GM04504 (cell line): ENCODE measurements at regions not wholly inside any gene's neighbourhood (a gene's known extent, or its start where the extent isn't known, plus 50 kb on each side); places are given as distances from the start of the nearest gene placed in this dataset.

ENCODE experiments used
- DNase-seq: peaks from one replicate; pipeline ENCODE4 v3.0.0-alpha.2; 2012; ENCODE audit warnings: low read depth

DNA sequence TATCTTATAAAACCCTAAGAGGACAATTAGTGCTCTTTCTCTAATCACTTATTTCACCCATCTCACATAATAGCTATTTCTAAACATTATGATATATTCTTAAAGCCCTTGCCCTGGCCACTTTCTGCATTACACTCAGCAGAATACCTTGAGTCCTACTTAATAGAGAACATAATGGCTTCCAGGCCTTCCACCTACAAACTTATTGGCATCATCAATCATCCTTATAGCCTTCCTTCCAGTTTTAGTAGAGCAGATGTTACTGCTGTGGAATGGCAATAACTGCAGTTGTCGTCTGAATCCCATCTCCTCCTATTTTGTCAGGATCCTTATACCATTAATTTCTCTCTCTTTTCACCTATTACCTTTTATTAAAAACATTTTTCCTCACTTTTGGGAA is 1127.4 kb downstream of the LRFN5 start:
- no peak for DNase-seq

DNA sequence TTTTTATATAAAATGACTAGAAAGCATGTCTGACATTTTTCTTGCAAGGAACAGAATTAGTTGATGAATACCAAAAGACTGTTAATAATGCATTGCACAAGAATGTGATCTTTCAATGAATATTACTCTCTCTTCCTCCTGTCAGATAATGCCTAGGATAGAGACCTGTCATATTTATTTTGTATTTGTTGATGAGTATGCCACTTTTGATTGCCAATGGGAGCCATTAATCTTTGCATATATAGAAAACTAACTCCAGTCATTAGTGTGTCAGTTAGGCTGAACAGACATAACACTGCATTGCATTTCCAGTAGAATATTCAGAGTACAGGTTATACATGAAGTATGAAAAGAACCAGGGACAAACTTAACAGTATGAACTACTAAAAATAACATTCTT is 1125.3 kb downstream of the LRFN5 start:
- no peak for DNase-seq

DNA sequence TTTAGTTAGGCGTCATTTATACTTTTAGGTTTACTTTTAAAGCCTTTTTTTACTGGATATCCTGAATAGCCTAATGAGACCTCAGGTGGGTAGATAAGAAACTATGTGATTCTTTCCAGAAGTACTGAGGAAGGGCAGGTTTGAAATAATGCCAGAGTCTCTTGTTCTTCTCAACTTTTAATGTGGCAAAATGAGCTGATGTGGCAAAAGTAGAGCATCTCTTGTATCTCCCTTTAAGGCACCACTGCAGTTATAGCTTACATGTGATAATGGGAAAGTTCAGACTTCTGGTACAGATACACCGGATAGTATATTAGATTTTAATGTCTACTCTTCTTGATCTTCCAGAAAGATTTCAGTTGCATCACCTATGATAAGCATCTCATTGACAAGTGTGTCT is 1124.8 kb downstream of the LRFN5 start:
- no peak for DNase-seq

DNA sequence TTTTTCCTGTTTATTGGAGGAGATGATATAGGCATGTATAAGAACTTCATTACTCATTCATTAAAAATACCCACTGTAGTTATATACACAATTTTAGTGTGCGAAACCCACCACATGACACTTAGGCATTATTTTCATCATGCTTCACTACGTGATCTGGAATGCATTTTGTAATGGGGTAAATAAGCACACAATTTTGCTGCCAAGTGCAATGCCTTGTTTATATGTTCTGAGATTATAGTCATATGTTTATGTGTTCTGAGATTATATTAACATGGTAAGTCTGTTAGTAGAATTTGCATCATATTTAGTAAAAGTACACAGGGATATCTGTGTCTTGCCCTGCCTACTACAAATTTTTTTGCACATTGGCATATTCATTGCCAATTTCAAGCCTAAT is 1123.0 kb downstream of the LRFN5 start:
- DNase-seq = no peak

DNA sequence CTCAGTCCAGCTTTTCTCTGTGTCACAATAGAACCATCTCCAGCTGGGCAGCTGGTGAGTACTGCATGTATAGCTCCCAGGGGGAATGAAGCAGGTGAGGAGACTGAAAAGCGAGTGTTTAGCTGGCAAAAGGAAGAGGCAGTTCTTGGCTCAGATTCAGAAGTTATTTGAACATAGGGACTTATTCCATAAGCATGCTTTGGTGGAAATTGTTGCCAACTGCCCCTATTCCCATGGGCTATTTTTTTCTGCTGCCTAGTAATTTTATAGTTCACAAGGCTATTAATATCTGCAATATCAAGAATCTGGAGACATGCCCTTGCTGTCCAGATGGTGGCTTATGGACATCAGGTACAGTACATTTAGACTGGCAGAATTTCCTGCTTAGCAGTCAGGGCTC is 1112.7 kb downstream of the LRFN5 start:
- DNase-seq = no peak

DNA sequence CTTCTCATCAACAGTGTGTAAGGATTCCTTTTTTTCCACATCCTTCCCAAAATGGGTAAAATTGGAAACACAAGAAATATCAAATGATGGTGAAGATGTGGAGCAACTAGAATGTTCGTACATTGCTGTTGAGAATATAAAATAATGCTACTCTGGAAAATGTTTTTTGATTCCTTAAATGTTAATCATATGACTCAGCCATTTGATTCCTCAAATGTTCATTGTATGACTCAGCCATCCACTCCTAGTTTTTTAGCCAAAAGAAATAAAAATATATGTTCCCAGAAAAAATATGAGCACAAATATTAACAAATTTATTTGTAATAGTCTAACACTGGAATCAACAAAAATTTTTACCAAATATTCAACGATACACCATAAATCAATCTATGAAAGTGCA is 1108.6 kb downstream of the LRFN5 start:
- no peak for DNase-seq

DNA sequence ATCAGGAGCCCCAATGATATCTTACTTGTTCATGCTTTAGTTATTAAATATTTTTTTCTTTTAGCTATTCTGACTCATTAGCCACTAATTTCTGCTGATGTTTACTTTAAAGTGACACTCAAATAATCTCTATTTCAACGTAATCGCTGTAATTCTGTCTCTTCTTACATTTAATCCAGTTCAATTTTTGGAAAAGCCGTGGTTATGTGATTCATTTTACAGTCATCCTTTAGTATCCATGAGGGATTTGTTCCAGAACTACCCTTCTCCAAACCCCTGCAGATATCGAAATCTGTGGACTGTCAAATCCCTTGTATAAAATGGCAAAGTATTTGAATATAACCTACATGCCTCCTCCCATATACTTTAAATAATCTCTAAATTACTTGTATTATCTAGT is 1103.4 kb downstream of the LRFN5 start:
- DNase-seq = no peak

DNA sequence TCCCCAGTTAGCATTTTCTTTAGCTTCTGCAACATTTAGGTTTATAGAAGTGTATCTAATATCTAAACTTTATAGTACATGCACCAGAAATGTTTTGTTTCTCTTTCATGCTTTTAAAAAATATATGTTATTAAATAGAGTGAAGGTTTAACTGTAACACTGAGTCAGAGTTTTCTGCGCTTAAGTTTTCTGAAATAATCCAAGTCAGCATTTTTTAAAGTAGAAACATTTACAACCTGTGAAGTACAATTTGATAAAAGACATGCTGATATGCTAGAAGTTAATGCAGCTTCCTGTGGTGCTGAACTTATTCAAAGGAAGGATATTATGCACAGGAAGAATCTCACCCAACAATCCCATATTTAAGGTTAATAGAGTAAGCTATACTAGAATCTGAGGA is 1096.8 kb downstream of the LRFN5 start:
- no peak for DNase-seq

DNA sequence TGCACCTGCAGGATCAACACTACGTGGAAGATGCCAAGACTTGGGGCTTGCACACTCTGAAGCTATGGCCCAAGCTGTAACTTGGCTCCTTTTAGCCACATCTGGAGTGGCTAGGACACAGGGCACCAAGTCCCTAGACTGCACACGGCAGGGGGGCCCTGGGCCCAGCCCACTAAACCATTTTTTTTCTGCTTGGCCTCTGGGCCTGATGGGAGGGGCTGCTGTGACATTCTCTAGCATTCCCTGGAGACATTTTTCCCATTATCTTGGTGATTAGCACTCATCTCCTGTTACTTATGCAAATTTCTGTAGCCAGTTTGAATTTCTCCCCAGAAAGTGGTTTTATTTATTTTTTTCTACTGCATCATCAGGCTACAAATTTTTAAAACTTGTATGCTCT is 1080.7 kb downstream of the LRFN5 start:
- DNase-seq = no peak

DNA sequence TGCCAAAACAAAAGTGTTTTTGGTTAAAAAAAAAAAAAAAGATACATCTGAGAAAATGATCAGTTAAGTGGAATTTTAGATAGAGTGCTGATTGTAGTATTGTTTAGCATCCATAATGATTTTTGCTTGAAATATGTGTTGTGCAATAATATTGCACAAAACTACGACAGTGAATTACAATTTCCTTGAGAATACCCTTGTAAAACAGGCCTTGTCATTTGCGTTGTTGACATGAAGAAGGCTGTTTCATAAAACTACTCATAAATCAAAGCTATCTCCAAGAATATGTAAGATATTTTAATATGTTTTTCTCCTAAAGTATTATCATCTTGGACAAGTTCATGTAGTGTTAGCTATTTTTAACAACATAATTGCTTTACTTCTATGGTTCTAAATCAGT is 1077.0 kb downstream of the LRFN5 start:
- DNase-seq = no peak

DNA sequence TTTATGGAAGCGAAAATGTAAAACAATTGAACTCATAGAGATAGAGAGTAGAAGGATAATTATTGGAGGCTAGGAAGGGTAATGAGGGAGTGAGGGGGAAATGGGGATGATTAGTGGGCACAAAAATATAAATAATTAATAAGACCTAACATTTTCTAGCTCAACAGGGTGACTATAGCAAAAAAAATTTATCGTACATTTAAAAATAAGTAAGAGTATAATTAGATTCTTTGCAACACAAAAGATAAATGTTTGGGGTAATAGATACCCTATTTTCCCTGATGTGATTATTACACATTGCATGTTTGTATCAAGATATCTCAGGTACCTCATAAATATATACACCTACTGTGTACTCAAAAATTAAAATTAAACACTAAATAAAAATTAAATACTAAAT is 1070.0 kb downstream of the LRFN5 start:
- no peak for DNase-seq

DNA sequence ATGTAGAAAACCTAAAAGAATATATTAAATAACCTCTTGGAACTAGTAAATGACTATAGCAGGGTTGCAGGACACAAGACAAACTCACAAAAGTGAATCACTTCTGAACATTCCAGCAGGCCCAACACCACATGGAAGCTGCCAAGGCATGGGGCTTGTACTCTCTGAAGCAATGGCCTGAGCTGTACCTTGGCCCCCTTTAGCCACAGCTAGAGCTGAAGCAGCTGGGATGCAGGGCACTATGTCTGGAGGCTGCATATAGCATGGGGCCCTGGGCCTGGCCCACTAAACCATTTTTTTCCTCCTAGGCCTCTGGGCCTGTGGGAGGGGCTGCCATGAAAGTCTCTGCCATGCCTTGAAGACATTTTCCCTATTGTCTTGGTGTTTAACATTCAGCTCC is 1067.3 kb downstream of the LRFN5 start:
- DNase-seq = no peak

DNA sequence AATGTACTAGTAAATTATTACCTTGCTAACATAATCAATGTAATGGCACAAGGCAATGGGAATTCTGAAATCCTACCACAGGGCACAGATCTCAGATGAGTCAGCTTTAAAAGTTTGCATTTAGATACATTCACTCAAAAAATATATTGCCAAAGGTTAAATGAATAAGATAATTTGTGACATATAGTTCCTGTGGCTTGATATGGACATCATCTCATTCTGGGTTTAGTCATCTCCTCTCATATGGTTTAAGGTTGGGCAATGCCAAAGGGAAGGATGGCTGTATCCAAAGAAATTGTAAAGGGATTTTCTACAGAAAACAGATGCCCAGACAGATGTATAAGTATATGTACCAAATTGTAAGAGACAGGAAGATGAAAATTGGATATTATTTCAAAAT is 1065.0 kb downstream of the LRFN5 start:
- no peak for DNase-seq

DNA sequence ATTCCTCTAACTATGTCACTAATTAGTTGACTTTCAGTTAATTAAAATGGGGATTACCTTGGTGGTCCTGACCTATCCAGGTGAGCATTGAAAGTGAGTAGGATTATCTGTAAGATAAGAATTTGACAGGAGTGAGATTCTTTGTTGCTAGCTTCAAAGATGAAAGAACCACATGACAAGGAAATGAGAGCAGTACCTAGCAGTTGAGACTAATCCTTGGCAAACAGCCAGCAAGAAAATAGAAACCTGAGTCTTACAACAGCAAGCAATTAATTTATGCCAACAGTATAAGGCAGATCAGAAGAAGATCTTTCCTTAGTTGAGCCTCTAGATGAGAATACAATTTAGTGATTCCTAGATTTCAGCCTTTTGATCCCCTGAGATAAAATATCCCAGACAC is 1058.4 kb downstream of the LRFN5 start:
- DNase-seq = no peak

DNA sequence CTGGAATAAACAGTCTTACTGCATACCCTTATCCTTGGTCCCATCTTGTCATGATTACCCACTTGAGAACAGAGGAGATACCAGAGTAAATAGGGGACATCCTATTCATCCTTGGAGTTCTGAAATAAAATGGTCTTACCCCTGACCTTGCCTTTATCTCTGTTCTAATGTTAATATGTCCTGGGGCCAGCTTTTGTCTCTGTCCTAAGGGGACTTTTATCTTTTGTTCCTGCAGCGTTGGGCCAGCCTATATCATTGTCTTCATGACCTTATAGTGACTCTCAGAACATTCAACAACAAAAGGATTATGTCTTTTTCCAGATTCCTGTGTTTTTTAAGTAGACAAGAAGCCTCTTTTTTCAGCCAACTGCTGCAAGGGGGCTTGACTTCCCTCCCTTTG is 1057.5 kb downstream of the LRFN5 start:
- no peak for DNase-seq

DNA sequence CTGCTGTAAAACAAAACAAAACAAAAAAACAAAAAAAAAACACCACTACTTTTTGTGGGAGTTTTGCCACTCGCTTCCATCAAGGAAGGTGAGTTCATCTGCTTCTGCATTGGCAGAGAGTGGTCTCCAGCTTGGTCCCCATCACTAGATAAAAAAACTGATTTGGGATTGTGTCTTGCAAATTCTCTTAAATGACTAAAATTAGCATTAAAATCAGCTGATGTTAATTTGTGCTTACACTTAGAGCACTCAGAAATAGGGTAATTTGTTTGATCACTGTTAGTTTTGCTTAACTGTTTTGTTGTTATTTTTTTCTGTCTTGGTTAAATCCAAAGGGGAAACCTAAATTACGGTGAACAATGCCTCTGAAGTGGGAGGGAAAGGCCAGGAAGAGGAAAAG is 1048.0 kb downstream of the LRFN5 start:
- no peak for DNase-seq

DNA sequence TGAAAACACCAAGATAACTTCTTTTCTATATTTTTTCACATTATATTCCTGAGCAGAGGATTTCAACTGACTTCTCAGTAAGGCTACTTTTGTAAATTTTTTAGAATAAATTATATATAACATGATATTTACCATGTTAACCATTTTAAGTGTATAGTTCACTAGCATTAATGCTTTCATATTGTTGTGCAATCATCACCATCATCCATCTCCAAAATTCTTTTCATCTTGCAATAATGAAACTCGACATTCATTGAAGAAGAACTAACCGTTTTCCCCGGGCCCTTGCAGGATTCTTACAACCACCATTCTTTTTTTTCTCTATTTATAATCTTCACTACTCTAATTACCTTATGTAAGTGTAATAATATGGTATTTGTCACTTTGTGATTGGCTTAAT is 1036.1 kb downstream of the LRFN5 start:
- DNase-seq = no peak

DNA sequence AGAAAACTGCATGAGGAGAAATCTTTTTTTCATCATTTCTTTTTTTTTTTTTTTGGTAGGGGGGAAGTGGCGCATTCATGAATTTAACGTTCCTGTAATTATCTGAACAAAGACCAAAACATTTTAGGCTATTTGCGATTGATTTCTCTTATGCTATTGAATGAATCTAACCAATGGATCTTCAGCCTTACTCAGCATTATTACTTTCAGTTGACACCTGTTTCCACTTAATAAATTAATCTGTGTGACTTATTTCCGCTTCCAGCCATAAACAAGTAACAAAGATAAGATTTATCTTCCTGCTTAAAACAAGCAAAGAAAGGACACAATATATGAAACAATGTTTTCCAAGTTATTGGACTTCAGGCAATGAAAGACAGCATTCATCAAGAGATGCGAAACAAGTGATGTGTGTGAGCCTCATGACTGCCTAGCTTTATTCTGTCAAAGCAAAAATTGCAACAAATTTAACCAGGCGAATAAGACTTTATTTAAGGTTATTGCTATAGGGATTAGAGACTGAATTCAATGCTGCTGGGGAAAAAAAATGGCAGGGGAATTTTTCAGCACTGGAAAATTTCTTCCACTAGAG is 1026.9 kb downstream of the LRFN5 start:
- no peak for DNase-seq

DNA sequence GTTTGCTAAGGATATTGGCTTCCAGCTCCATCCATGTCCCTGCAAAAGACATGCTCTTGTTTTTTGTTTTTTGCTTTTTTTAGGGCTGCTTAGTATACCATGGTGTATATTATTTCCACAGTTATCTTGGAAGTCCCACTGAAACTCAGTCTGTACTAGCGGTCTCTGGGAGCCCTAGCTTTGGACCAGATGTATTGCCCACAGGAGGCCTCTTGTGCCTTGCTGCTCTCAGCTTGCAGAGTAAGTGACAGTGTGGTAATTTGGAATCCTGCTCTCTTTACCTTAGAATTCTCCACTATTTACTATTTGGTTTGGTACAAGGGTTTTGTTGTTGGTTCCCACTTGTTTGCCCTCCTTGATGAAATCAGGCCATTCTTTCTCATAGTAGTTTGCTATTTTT is 1022.9 kb downstream of the LRFN5 start:
- DNase-seq = no peak

DNA sequence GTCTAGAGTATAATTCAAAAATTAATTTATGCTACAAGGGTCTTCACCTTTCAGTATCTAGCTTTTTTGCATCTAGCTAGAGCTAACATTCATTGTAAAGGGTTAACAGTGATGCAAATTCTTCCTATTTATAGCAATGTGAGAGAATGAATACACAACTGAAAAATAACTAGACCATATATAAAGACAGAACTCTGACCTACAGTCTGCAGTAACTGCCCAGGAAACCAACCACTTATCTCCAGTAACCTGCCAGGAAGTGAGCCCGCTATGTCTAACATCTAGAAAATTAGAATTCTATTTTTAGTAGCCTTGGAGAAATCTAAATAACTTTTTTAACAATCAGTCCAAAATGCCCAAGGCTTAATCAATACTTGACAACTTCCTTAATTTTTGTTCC is 1021.9 kb downstream of the LRFN5 start:
- no peak for DNase-seq

DNA sequence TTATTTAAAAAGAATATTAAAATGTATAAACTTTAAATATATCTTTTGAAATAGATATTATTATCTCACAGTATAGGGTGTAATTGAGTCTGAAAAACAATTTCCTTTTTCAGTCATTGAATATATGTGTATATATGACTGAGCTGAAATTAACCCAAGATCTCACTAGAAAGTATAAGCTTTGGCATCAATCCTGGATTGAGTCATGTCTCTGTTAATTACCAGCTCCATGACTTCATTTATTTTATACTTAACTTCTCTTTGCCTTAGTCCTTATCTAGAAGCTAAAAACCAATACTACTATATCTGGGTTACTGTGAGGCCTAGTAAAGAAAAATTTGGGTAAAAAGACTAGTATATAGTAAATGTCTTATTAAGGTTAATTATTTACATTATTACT is 1020.3 kb downstream of the LRFN5 start:
- no peak for DNase-seq

DNA sequence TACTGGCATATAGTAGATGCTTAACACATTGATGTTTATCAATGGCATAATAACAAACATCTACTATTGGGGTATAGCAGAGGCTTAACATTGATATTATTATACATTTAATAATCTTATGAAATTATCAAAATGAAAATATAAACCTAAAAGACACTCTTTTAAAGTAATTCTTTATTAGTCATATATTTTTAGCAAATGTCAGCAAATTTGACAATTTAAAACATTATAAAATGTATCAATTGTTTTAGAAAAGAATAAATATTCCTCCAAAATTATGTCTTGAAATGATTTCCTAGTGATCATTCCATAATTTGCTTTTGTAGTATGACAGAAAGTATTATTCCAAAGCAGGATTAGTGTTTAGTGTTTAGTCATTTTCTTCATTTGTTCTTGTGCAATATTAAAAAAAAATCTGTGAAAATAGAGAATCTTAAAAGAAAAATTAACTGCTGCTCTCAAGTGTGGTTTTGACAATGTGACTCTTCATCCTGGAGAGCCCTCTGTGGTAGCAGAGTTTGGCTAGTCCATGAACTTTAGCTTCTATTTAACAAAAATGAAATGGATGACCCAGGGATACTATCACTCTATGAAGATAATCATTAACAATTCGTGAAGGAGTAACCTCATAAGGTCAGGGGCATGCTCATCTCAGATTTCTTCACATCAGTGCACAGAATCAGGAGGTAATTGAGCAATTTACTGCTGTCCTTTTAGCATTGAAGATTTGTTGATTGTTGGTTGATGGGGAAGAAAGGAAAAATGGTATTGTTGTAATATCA is 1018.5 kb downstream of the LRFN5 start:
- no peak for DNase-seq

DNA sequence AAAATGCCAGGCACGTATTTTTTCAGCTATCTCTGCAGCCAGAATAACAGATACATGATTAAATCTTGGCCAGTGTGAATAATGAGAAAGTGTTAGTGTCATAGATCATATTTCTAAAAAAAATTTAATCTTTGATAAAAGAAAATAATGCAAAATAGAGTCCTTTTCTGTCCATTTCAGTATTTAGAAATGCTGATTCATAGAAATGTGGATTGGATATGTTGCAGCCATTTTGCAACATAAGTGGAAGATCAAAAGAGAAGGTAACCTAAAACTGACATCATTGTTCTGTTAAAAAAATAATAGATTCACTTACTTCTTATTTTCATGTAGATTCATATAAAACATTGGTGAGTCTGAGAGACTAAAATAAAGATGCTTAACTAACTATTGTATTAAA is 1010.3 kb downstream of the LRFN5 start:
- DNase-seq = no peak

DNA sequence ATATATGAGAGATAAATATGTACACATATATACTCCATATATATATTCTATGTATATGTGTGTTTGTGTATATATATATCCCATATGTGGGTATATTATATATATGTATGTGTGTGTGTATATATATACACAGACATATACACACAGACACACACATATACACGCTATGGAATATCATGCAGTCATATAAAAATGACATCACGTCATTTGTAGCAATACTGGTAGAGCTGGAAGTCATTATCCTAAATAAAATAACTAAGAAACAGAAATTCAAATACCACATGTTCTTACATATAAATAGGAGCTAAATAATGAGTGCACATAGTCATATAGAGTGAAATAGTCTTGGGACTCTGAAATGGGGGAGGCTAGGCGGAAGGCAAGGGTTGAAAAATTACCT is 1000.2 kb downstream of the LRFN5 start:
- DNase-seq = no peak
